CD14-positive monocyte (primary cell): ENCODE measurements at regions not wholly inside any gene's neighbourhood (a gene's known extent, or its start where the extent isn't known, plus 50 kb on each side); places are given as distances from the start of the nearest gene placed in this dataset.

ENCODE experiments used
- DNase-seq, 3 donors: peaks; one replicate each; pipeline ENCODE4 v3.0.0-alpha.2; 2011 to 2022
- H2AFZ ChIP-seq: 2 replicates; pipeline ENCODE4 v1.6.0; 2012; ENCODE audit warnings: mild to moderate bottlenecking, low read depth, low read length, inconsistent platforms; ENCODE audit not compliant: insufficient read depth, poor library complexity, severe bottlenecking
- H3K27ac ChIP-seq, 2 donors: 1 replicate in 1 of 2; 2 replicates in 1 of 2; pipeline ENCODE4 v1.5.1; 2012 to 2013; ENCODE audit warnings: low read length in 2 of 2, control low read depth in 1 of 2, inconsistent platforms in 1 of 2, low read depth in 1 of 2, mild to moderate bottlenecking in 1 of 2
- H3K27me3 ChIP-seq, 2 donors: one replicate each; pipeline versions ENCODE4 v1.6.0 to v1.6.1; 2011 to 2013; ENCODE audit warnings: low read length in 2 of 2; ENCODE audit not compliant: control insufficient read depth in 2 of 2, insufficient read depth in 2 of 2
- H3K36me3 ChIP-seq, 2 donors: replicated peaks in 1 of 2; 1 replicate in 1 of 2; 2 replicates in 1 of 2; pipeline versions ENCODE4 v1.5.1 to v1.6.1; 2012 to 2013; ENCODE audit warnings: low read length in 2 of 2, control low read depth in 1 of 2, inconsistent platforms in 1 of 2, mild to moderate bottlenecking in 1 of 2; ENCODE audit not compliant: insufficient read depth in 2 of 2, control insufficient read depth in 1 of 2
- H3K4me1 ChIP-seq, 2 donors: 1 replicate in 1 of 2; 2 replicates in 1 of 2; pipeline versions ENCODE4 v1.5.1 to v1.6.1; 2012 to 2013; ENCODE audit warnings: low read length in 2 of 2, control low read depth in 1 of 2, inconsistent platforms in 1 of 2, mild to moderate bottlenecking in 1 of 2, moderate library complexity in 1 of 2; ENCODE audit not compliant: insufficient read depth in 2 of 2, control insufficient read depth in 1 of 2
- H3K4me2 ChIP-seq: replicated peaks from 2 replicates; pipeline ENCODE3; 2012; ENCODE audit warnings: low read length, moderate library complexity, mild to moderate bottlenecking; ENCODE audit not compliant: poor library complexity, severe bottlenecking; ENCODE audit errors: extremely low read depth
- H3K4me3 ChIP-seq, 3 experiments: fragments of 200-600 bp in 1 of 3; sonication (generic) in 1 of 3; replicated peaks in 1 of 3; 1 replicate in 2 of 3; 2 replicates in 1 of 3; pipeline ENCODE4 v1.5.1; 2011 to 2013; ENCODE audit warnings: low read length in 3 of 3, mild to moderate bottlenecking in 3 of 3, control low read depth in 2 of 3, low read depth in 2 of 3, inconsistent platforms in 1 of 3, moderate library complexity in 1 of 3
- H3K79me2 ChIP-seq: 2 replicates; pipeline ENCODE4 v1.6.0; 2012; ENCODE audit warnings: mild to moderate bottlenecking, control low read depth, inconsistent platforms, low read length, moderate library complexity; ENCODE audit not compliant: insufficient read depth
- H3K9ac ChIP-seq: 2 replicates; pipeline ENCODE4 v1.6.0; 2017; ENCODE audit warnings: low read length, mild to moderate bottlenecking; ENCODE audit not compliant: insufficient read depth, poor library complexity, severe bottlenecking
- H3K9me3 ChIP-seq, 2 donors: replicated peaks in 1 of 2; 1 replicate in 1 of 2; 2 replicates in 1 of 2; pipeline versions ENCODE4 v1.5.1 to v1.6.1; 2012 to 2013; ENCODE audit warnings: low read length in 2 of 2, control low read depth in 1 of 2; ENCODE audit not compliant: control insufficient read depth in 1 of 2, insufficient read depth in 1 of 2
- H4K20me1 ChIP-seq: 2 replicates; pipeline ENCODE4 v1.6.0; 2012; ENCODE audit warnings: mild to moderate bottlenecking, low read length, control low read depth, moderate library complexity; ENCODE audit not compliant: insufficient read depth
- H3K27ac Mint-ChIP-seq, 7 donors: one replicate each; pipeline ENCODE4 v1.8.0; 2020; ENCODE audit warnings: mild to moderate bottlenecking in 7 of 7, mixed read lengths in 7 of 7, moderate library complexity in 6 of 7, inconsistent platforms in 2 of 7
- H3K27me3 Mint-ChIP-seq, 3 donors: one replicate each; pipeline ENCODE4 v1.8.0; 2021 to 2022; ENCODE audit warnings: low read depth in 3 of 3, mild to moderate bottlenecking in 3 of 3, mixed read lengths in 3 of 3, moderate library complexity in 3 of 3, inconsistent platforms in 1 of 3
- H3K36me3 Mint-ChIP-seq, 2 donors: one replicate each; pipeline ENCODE4 v1.8.0; 2020; ENCODE audit warnings: mixed read lengths in 2 of 2, inconsistent platforms in 1 of 2, mild to moderate bottlenecking in 1 of 2
- H3K4me1 Mint-ChIP-seq: one replicate; pipeline ENCODE4 v1.8.0; 2020; ENCODE audit warnings: mild to moderate bottlenecking, mixed read lengths
- H3K4me3 Mint-ChIP-seq, 2 donors: one replicate each; pipeline ENCODE4 v1.8.0; 2020; ENCODE audit warnings: mild to moderate bottlenecking in 2 of 2, mixed read lengths in 2 of 2, moderate library complexity in 1 of 2
- H3K9me3 Mint-ChIP-seq, 7 donors: one replicate each; pipeline ENCODE4 v1.8.0; 2020 to 2022; ENCODE audit warnings: mixed read lengths in 7 of 7, mild to moderate bottlenecking in 6 of 7, moderate library complexity in 6 of 7, inconsistent platforms in 2 of 7
- CTCF ChIP-seq: fragments of 200-600 bp; IDR thresholded peaks from one replicate; pipeline ENCODE4 v1.8.0; 2022; ENCODE audit warnings: antibody characterized with exemption, mild to moderate bottlenecking
- WGBS: methylation state at CpG from one replicate; pipeline ENCODE4 v1.1.5; 2013; ENCODE audit warnings: missing lambda C conversion rate; ENCODE audit not compliant: insufficient coverage; 5-methylcytosine and 5-hydroxymethylcytosine counted together
- intact Hi-C, 2 donors: fragments of 100-400 bp; cut with micrococcal nuclease; formaldehyde crosslinking; loops; one replicate each; pipeline versions ENCODE4 v1.15.0 to v1.15.1; 2023

GRCh38 chr6:51487937-51488336 lies 599.5 kb downstream of the PKHD1 start:
- TF ChIP-seq CTCF = no peak
- Histone ChIP-seq H3K9ac (no peak overlapping the region), H2AFZ (no peak overlapping the region), H4K20me1 (no peaks in the 10 kb centered on the region), H3K4me2 (no peak overlapping the region), H3K4me3 (no peak overlapping the region), H3K79me2 (no peaks in the 10 kb centered on the region), H3K27ac (no peak overlapping the region), H3K9me3 (peaks cover 7 to 10% of the 10 kb centered on the region in 2 donors), H3K27me3 (no peaks in the 10 kb centered on the region), H3K4me1 (no peaks in the 10 kb centered on the region), H3K36me3 (no peaks in the 10 kb centered on the region)
- WGBS = 100% methylated on average over 2 of the region's 3 CpGs
- DNase-seq = no peak
- intact Hi-C loops = no loop called here
- H3K4me1 Mint-ChIP-seq = no peaks in the 10 kb centered on the region
- H3K9me3 Mint-ChIP-seq = peaks cover 2 to 16% (median 7%) of the 10 kb centered on the region in 7 donors
- H3K4me3 Mint-ChIP-seq = no peak overlapping the region
- no peak overlapping the region for H3K27ac Mint-ChIP-seq
- no peaks in the 10 kb centered on the region for H3K36me3 Mint-ChIP-seq
- no peaks in the 10 kb centered on the region for H3K27me3 Mint-ChIP-seq

GRCh38 chr6:51489133-51489532 lies 598.3 kb downstream of the PKHD1 start:
- no peaks in the 10 kb centered on the region for H3K27me3 ChIP-seq
- H3K36me3 Mint-ChIP-seq = no peaks in the 10 kb centered on the region
- H3K4me3 Mint-ChIP-seq = no peak overlapping the region
- H3K79me2 ChIP-seq = no peaks in the 10 kb centered on the region
- no peaks in the 10 kb centered on the region for H4K20me1 ChIP-seq
- no peak for DNase-seq
- no peak overlapping the region for H3K27ac Mint-ChIP-seq
- peaks cover 0 to 16% (median 7%) of the 10 kb centered on the region in 7 donors for H3K9me3 Mint-ChIP-seq
- no peak overlapping the region for H3K27ac ChIP-seq
- no peaks in the 10 kb centered on the region for H3K4me1 ChIP-seq
- no peaks in the 10 kb centered on the region for H3K4me1 Mint-ChIP-seq
- no peak overlapping the region for H2AFZ ChIP-seq
- no peak overlapping the region for H3K4me2 ChIP-seq
- no peaks in the 10 kb centered on the region for H3K36me3 ChIP-seq
- H3K27me3 Mint-ChIP-seq = no peaks in the 10 kb centered on the region
- peaks cover 7 to 10% of the 10 kb centered on the region in 2 donors for H3K9me3 ChIP-seq
- intact Hi-C loops = no loop called here
- no peak for TF ChIP-seq CTCF
- no peak overlapping the region for H3K9ac ChIP-seq
- H3K4me3 ChIP-seq = no peak overlapping the region
- 67% methylated on average over 1 of the region's 2 CpGs for WGBS
